CD14-positive monocyte (primary cell): ENCODE measurements at regions not wholly inside any gene's neighbourhood (a gene's known extent, or its start where the extent isn't known, plus 50 kb on each side); places are given as distances from the start of the nearest gene placed in this dataset.

ENCODE experiments used
- DNase-seq, 3 donors: peaks; one replicate each; pipeline ENCODE4 v3.0.0-alpha.2; 2011 to 2022
- H2AFZ ChIP-seq: 2 replicates; pipeline ENCODE4 v1.6.0; 2012; ENCODE audit warnings: mild to moderate bottlenecking, low read depth, low read length, inconsistent platforms; ENCODE audit not compliant: insufficient read depth, poor library complexity, severe bottlenecking
- H3K27ac ChIP-seq, 2 donors: 1 replicate in 1 of 2; 2 replicates in 1 of 2; pipeline ENCODE4 v1.5.1; 2012 to 2013; ENCODE audit warnings: low read length in 2 of 2, control low read depth in 1 of 2, inconsistent platforms in 1 of 2, low read depth in 1 of 2, mild to moderate bottlenecking in 1 of 2
- H3K27me3 ChIP-seq, 2 donors: one replicate each; pipeline versions ENCODE4 v1.6.0 to v1.6.1; 2011 to 2013; ENCODE audit warnings: low read length in 2 of 2; ENCODE audit not compliant: control insufficient read depth in 2 of 2, insufficient read depth in 2 of 2
- H3K36me3 ChIP-seq, 2 donors: replicated peaks in 1 of 2; 1 replicate in 1 of 2; 2 replicates in 1 of 2; pipeline versions ENCODE4 v1.5.1 to v1.6.1; 2012 to 2013; ENCODE audit warnings: low read length in 2 of 2, control low read depth in 1 of 2, inconsistent platforms in 1 of 2, mild to moderate bottlenecking in 1 of 2; ENCODE audit not compliant: insufficient read depth in 2 of 2, control insufficient read depth in 1 of 2
- H3K4me1 ChIP-seq, 2 donors: 1 replicate in 1 of 2; 2 replicates in 1 of 2; pipeline versions ENCODE4 v1.5.1 to v1.6.1; 2012 to 2013; ENCODE audit warnings: low read length in 2 of 2, control low read depth in 1 of 2, inconsistent platforms in 1 of 2, mild to moderate bottlenecking in 1 of 2, moderate library complexity in 1 of 2; ENCODE audit not compliant: insufficient read depth in 2 of 2, control insufficient read depth in 1 of 2
- H3K4me2 ChIP-seq: replicated peaks from 2 replicates; pipeline ENCODE3; 2012; ENCODE audit warnings: low read length, moderate library complexity, mild to moderate bottlenecking; ENCODE audit not compliant: poor library complexity, severe bottlenecking; ENCODE audit errors: extremely low read depth
- H3K4me3 ChIP-seq, 3 experiments: fragments of 200-600 bp in 1 of 3; sonication (generic) in 1 of 3; replicated peaks in 1 of 3; 1 replicate in 2 of 3; 2 replicates in 1 of 3; pipeline ENCODE4 v1.5.1; 2011 to 2013; ENCODE audit warnings: low read length in 3 of 3, mild to moderate bottlenecking in 3 of 3, control low read depth in 2 of 3, low read depth in 2 of 3, inconsistent platforms in 1 of 3, moderate library complexity in 1 of 3
- H3K79me2 ChIP-seq: 2 replicates; pipeline ENCODE4 v1.6.0; 2012; ENCODE audit warnings: mild to moderate bottlenecking, control low read depth, inconsistent platforms, low read length, moderate library complexity; ENCODE audit not compliant: insufficient read depth
- H3K9ac ChIP-seq: 2 replicates; pipeline ENCODE4 v1.6.0; 2017; ENCODE audit warnings: low read length, mild to moderate bottlenecking; ENCODE audit not compliant: insufficient read depth, poor library complexity, severe bottlenecking
- H3K9me3 ChIP-seq, 2 donors: replicated peaks in 1 of 2; 1 replicate in 1 of 2; 2 replicates in 1 of 2; pipeline versions ENCODE4 v1.5.1 to v1.6.1; 2012 to 2013; ENCODE audit warnings: low read length in 2 of 2, control low read depth in 1 of 2; ENCODE audit not compliant: control insufficient read depth in 1 of 2, insufficient read depth in 1 of 2
- H4K20me1 ChIP-seq: 2 replicates; pipeline ENCODE4 v1.6.0; 2012; ENCODE audit warnings: mild to moderate bottlenecking, low read length, control low read depth, moderate library complexity; ENCODE audit not compliant: insufficient read depth
- H3K27ac Mint-ChIP-seq, 7 donors: one replicate each; pipeline ENCODE4 v1.8.0; 2020; ENCODE audit warnings: mild to moderate bottlenecking in 7 of 7, mixed read lengths in 7 of 7, moderate library complexity in 6 of 7, inconsistent platforms in 2 of 7
- H3K27me3 Mint-ChIP-seq, 3 donors: one replicate each; pipeline ENCODE4 v1.8.0; 2021 to 2022; ENCODE audit warnings: low read depth in 3 of 3, mild to moderate bottlenecking in 3 of 3, mixed read lengths in 3 of 3, moderate library complexity in 3 of 3, inconsistent platforms in 1 of 3
- H3K36me3 Mint-ChIP-seq, 2 donors: one replicate each; pipeline ENCODE4 v1.8.0; 2020; ENCODE audit warnings: mixed read lengths in 2 of 2, inconsistent platforms in 1 of 2, mild to moderate bottlenecking in 1 of 2
- H3K4me1 Mint-ChIP-seq: one replicate; pipeline ENCODE4 v1.8.0; 2020; ENCODE audit warnings: mild to moderate bottlenecking, mixed read lengths
- H3K4me3 Mint-ChIP-seq, 2 donors: one replicate each; pipeline ENCODE4 v1.8.0; 2020; ENCODE audit warnings: mild to moderate bottlenecking in 2 of 2, mixed read lengths in 2 of 2, moderate library complexity in 1 of 2
- H3K9me3 Mint-ChIP-seq, 7 donors: one replicate each; pipeline ENCODE4 v1.8.0; 2020 to 2022; ENCODE audit warnings: mixed read lengths in 7 of 7, mild to moderate bottlenecking in 6 of 7, moderate library complexity in 6 of 7, inconsistent platforms in 2 of 7
- WGBS: methylation state at CpG from one replicate; pipeline ENCODE4 v1.1.5; 2013; ENCODE audit warnings: missing lambda C conversion rate; ENCODE audit not compliant: insufficient coverage; 5-methylcytosine and 5-hydroxymethylcytosine counted together
- intact Hi-C, 2 donors: fragments of 100-400 bp; cut with micrococcal nuclease; formaldehyde crosslinking; loops; one replicate each; pipeline versions ENCODE4 v1.15.0 to v1.15.1; 2023
- TF ChIP-seq, protein P1 (sequence below): fragments of 200-600 bp; IDR thresholded peaks from one replicate; pipeline ENCODE4 v1.8.0; 2022; ENCODE audit warnings: antibody characterized with exemption, mild to moderate bottlenecking

DNA sequence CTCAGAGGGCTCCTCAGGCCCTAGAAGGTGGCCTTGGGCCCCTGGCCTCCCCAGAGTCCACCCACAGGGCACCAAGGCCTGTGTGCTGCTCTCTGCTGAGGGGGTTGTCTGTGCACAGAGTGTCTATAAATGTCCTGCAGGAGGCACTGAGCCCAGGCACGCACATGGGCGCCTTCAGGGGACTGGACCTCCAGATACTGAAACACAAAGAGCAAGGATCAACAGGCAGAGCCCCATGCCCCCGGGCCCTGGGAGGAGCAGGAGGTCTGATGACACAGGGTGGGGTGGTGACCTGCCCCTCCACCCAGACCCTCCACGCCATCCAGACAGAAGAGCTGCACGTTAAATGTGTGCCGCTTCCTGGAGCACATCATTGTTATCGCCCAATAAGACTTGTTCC is 64.6 kb upstream of the SIMC1 start:
- Histone ChIP-seq H3K4me2 (no peak overlapping the region), H3K9me3 (no peaks in the 10 kb centered on the region), H3K4me3 (no peak overlapping the region), H3K4me1 (no peaks in the 10 kb centered on the region), H2AFZ (no peak overlapping the region), H3K27me3 (no peaks in the 10 kb centered on the region), H3K9ac (no peak overlapping the region), H3K79me2 (no peaks in the 10 kb centered on the region), H4K20me1 (no peaks in the 10 kb centered on the region), H3K36me3 (no peaks in the 10 kb centered on the region), H3K27ac (no peak overlapping the region)
- Mint-ChIP-seq H3K27me3 (peaks cover 14 to 21% (median 18%) of the 10 kb centered on the region in 3 donors), H3K36me3 (no peaks in the 10 kb centered on the region), H3K4me3 (no peak overlapping the region), H3K9me3 (peaks cover 0 to 2% (median 0%) of the 10 kb centered on the region in 7 donors), H3K27ac (no peak overlapping the region), H3K4me1 (peaks cover 6% of the 10 kb centered on the region)
- TF ChIP-seq, protein P1, sequence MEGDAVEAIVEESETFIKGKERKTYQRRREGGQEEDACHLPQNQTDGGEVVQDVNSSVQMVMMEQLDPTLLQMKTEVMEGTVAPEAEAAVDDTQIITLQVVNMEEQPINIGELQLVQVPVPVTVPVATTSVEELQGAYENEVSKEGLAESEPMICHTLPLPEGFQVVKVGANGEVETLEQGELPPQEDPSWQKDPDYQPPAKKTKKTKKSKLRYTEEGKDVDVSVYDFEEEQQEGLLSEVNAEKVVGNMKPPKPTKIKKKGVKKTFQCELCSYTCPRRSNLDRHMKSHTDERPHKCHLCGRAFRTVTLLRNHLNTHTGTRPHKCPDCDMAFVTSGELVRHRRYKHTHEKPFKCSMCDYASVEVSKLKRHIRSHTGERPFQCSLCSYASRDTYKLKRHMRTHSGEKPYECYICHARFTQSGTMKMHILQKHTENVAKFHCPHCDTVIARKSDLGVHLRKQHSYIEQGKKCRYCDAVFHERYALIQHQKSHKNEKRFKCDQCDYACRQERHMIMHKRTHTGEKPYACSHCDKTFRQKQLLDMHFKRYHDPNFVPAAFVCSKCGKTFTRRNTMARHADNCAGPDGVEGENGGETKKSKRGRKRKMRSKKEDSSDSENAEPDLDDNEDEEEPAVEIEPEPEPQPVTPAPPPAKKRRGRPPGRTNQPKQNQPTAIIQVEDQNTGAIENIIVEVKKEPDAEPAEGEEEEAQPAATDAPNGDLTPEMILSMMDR: no peak
- intact Hi-C loops: no loop called here
- 93% methylated on average over 5 of the region's 7 CpGs for whole genome bisulfite sequencing
- DNase-seq: no peak

DNA sequence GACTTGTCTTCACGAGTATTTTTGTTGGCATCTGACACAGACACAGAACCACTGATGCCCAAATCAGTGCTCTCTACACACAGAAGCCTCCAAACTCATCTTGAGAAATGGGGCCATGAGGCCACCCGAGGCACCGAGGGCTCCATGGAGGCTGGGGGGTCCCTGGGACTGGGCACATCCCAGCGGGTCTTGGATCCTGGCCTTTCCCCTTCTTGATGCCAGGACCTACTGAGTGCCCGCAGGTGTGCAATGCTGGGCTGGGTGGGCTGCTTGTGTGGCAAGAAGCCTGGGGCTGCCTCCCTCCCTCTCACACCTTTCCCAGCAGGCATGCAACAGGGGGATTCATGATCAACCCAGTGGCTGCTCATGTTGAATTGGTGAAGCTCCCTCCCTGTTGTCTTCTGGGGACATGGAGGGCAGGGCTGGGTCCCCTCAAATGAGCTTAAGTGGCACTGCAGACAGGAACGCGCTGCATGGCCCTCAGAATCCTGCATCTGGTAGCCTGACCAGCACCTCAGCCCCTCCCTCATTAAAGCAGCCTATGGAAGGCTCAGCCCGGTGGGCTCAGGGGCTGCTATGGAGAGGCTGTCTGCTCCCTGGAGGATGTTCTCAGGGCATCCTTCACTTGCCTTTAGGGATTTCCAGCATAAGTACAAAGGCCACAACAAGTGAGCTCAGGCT is 63.7 kb upstream of the SIMC1 start:
- H3K4me3 ChIP-seq: no peak overlapping the region
- Mint-ChIP-seq H3K9me3 (peaks cover 0 to 2% (median 0%) of the 10 kb centered on the region in 7 donors), H3K27me3 (peaks cover 14 to 21% (median 16%) of the 10 kb centered on the region in 3 donors), H3K4me3 (no peak overlapping the region), H3K4me1 (peaks cover 6% of the 10 kb centered on the region), H3K27ac (no peak overlapping the region), H3K36me3 (no peaks in the 10 kb centered on the region)
- no peaks in the 10 kb centered on the region for H3K4me1 ChIP-seq
- TF ChIP-seq, protein P1: no peak
- H3K9ac ChIP-seq: no peak overlapping the region
- no peak overlapping the region for H3K27ac ChIP-seq
- DNase-seq: no peak
- no peak overlapping the region for H3K4me2 ChIP-seq
- H2AFZ ChIP-seq: no peak overlapping the region
- WGBS: 95% methylated on average over 3 of the region's 8 CpGs
- no peaks in the 10 kb centered on the region for H3K79me2 ChIP-seq
- H3K9me3 ChIP-seq: no peaks in the 10 kb centered on the region
- H4K20me1 ChIP-seq: no peaks in the 10 kb centered on the region
- intact Hi-C loops: no loop called here
- H3K36me3 ChIP-seq: no peaks in the 10 kb centered on the region
- H3K27me3 ChIP-seq: peaks cover 0 to 2% of the 10 kb centered on the region in 2 donors
